ENCODE measurements at regions not wholly inside any gene's neighbourhood (a gene's known extent, or its start where the extent isn't known, plus 50 kb on each side); places are given as distances from the start of the nearest gene placed in this dataset.

- FAIRE-seq = peak; percentile 10
Observed at GRCh38 chr12:118746960-118747359, 234.4 kb upstream of the SRRM4 start.

GRCh38 chr12:118747771-118748170 lies 233.6 kb upstream of the SRRM4 start:
- FAIRE-seq (no peak), DNase-seq (ENCODE audit: low spot score in 2 of 2) (no peak)

More at GRCh38 chr12:118746960-118747359, 234.4 kb upstream of the SRRM4 start:
- no peak for DNase-seq (ENCODE audit: low spot score in 2 of 2)

- no peak for FAIRE-seq
- DNase-seq (ENCODE audit: low spot score in 2 of 2) = no peak
Observed at GRCh38 chr12:118748478-118749380, 232.6 kb upstream of the SRRM4 start.

GRCh38 chr12:118749646-118750045 lies 231.7 kb upstream of the SRRM4 start:
- DNase-seq (ENCODE audit: low spot score in 2 of 2) = no peak

GRCh38 chr12:118750666-118751065 lies 230.7 kb upstream of the SRRM4 start:
- no peak for FAIRE-seq
- DNase-seq (ENCODE audit: low spot score in 2 of 2) = no peak

More at GRCh38 chr12:118749646-118750045, 231.7 kb upstream of the SRRM4 start:
- no peak for FAIRE-seq

GRCh38 chr12:118751355-118751754 lies 230.0 kb upstream of the SRRM4 start:
- FAIRE-seq (no peak), DNase-seq (ENCODE audit: low spot score in 2 of 2) (no peak)

GRCh38 chr12:118760623-118761022 lies 220.7 kb upstream of the SRRM4 start:
- FAIRE-seq (no peak), DNase-seq (ENCODE audit: low spot score in 2 of 2) (no peak)

GRCh38 chr12:118763234-118763633 lies 218.1 kb upstream of the SRRM4 start:
- DNase-seq (ENCODE audit: low spot score in 2 of 2) = no peak
- FAIRE-seq = no peak

GRCh38 chr12:118773956-118774723 lies 207.2 kb upstream of the SRRM4 start:
- peak in 1 of 2 donors; percentile 56 for DNase-seq (ENCODE audit: low spot score in 2 of 2)
- no peak for FAIRE-seq

- FAIRE-seq (no peak), DNase-seq (ENCODE audit: low spot score in 2 of 2) (no peak)
Observed at GRCh38 chr12:118777504-118777903, 203.8 kb upstream of the SRRM4 start.

- DNase-seq (ENCODE audit: low spot score in 2 of 2) (no peak), FAIRE-seq (no peak)
Observed at GRCh38 chr12:118778077-118778476, 203.3 kb upstream of the SRRM4 start.

GRCh38 chr12:118780939-118781338 lies 200.4 kb upstream of the SRRM4 start:
- FAIRE-seq (no peak), DNase-seq (ENCODE audit: low spot score in 2 of 2) (no peak)

GRCh38 chr12:118781692-118782091 lies 199.6 kb upstream of the SRRM4 start:
- FAIRE-seq = no peak
- DNase-seq (ENCODE audit: low spot score in 2 of 2) = no peak

GRCh38 chr12:118783703-118784102 lies 197.6 kb upstream of the SRRM4 start:
- DNase-seq (ENCODE audit: low spot score in 2 of 2) = no peak
- no peak for FAIRE-seq

- no peak for DNase-seq (ENCODE audit: low spot score in 2 of 2)
- FAIRE-seq = no peak
Observed at GRCh38 chr12:118790578-118790977, 190.8 kb upstream of the SRRM4 start.

GRCh38 chr12:118813778-118814357 lies 167.5 kb upstream of the SRRM4 start:
- no peak for FAIRE-seq
- no peak for DNase-seq (ENCODE audit: low spot score in 2 of 2)

GRCh38 chr12:118816296-118816695 lies 165.0 kb upstream of the SRRM4 start:
- DNase-seq (ENCODE audit: low spot score in 2 of 2) (no peak), FAIRE-seq (no peak)

GRCh38 chr12:118821386-118821925 lies 159.9 kb upstream of the SRRM4 start:
- no peak for FAIRE-seq
- DNase-seq (ENCODE audit: low spot score in 2 of 2) = no peak

- DNase-seq (ENCODE audit: low spot score in 2 of 2) = no peak
- FAIRE-seq = no peak
Observed at GRCh38 chr12:118822512-118822911, 158.8 kb upstream of the SRRM4 start.

GRCh38 chr12:118827047-118827446 lies 154.3 kb upstream of the SRRM4 start:
- FAIRE-seq (no peak), DNase-seq (ENCODE audit: low spot score in 2 of 2) (peak in 1 of 2 donors; percentile 10)

- no peak for FAIRE-seq
Observed at GRCh38 chr12:118827606-118828005, 153.7 kb upstream of the SRRM4 start.

More at GRCh38 chr12:118827606-118828005, 153.7 kb upstream of the SRRM4 start:
- no peak for DNase-seq (ENCODE audit: low spot score in 2 of 2)
